Fibroblast of lung (primary cell): ENCODE measurements at regions not wholly inside any gene's neighbourhood (a gene's known extent, or its start where the extent isn't known, plus 50 kb on each side); places are given as distances from the start of the nearest gene placed in this dataset.

Source experiments
- EZH2 ChIP-seq: IDR thresholded peaks from 2 replicates; pipeline ENCODE4 v1.5.1; 2012; ENCODE audit warnings: low read length, control low read depth, mild to moderate bottlenecking; ENCODE audit errors: missing control alignments
- TF ChIP-seq, protein P1 (sequence below), 2 donors: IDR thresholded peaks in 1 of 2; conservative IDR thresholded peaks in 1 of 2; 1 replicate in 1 of 2; 2 replicates in 1 of 2; pipeline ENCODE4 v1.5.1; 2011 to 2012; ENCODE audit warnings: low read length in 2 of 2, control low read depth in 1 of 2, inconsistent platforms in 1 of 2, low read depth in 1 of 2, mild to moderate bottlenecking in 1 of 2

DNA sequence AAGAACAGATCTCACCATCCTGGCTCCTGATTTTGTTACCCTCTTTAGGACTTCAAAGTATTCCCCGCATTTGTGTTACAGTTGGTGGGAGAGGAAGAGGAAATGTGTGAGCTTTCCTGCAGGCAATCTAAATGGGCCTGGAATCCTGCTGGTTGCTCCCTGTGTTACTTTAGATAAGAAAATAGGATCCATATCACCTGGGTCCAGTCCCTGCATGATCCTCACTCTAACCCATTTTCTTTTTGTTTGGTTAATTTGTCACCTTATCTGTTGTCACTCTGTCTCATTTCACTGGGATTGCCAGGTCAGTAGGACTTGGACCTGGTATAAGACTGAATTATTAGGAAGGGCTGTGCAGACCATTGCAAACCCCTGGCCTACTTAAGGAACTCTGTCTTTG, 175.9 kb upstream of the GJE1 start:
- TF ChIP-seq, protein P1, sequence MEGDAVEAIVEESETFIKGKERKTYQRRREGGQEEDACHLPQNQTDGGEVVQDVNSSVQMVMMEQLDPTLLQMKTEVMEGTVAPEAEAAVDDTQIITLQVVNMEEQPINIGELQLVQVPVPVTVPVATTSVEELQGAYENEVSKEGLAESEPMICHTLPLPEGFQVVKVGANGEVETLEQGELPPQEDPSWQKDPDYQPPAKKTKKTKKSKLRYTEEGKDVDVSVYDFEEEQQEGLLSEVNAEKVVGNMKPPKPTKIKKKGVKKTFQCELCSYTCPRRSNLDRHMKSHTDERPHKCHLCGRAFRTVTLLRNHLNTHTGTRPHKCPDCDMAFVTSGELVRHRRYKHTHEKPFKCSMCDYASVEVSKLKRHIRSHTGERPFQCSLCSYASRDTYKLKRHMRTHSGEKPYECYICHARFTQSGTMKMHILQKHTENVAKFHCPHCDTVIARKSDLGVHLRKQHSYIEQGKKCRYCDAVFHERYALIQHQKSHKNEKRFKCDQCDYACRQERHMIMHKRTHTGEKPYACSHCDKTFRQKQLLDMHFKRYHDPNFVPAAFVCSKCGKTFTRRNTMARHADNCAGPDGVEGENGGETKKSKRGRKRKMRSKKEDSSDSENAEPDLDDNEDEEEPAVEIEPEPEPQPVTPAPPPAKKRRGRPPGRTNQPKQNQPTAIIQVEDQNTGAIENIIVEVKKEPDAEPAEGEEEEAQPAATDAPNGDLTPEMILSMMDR (conservative IDR thresholded peaks at IDR 0.05 in 1 of 2, IDR thresholded peaks at IDR 0.05 in 1 of 2; ENCODE audit: low read depth in 1 of 2, low read length in 2 of 2), result no peak
- TF ChIP-seq EZH2, result no peak
